HFF-Myc (cell line): ENCODE measurements at regions not wholly inside any gene's neighbourhood (a gene's known extent, or its start where the extent isn't known, plus 50 kb on each side); places are given as distances from the start of the nearest gene placed in this dataset.
"Not testable (repeated sequence)": the region's sequence is repeated elsewhere in the genome, so short reads cannot be mapped to it uniquely, and the experiment has no call there.

ENCODE experiments used
- DNase-seq: peaks from one replicate; pipeline ENCODE4 v3.0.0-alpha.2; 2011; ENCODE audit warnings: low read depth; ENCODE audit errors: extremely low read depth
- H3K4me3 ChIP-seq: replicated peaks from 2 replicates; pipeline ENCODE4 v1.5.1; 2011; ENCODE audit warnings: low read depth, mild to moderate bottlenecking, control low read depth, low read length
- CTCF ChIP-seq: IDR thresholded peaks from 2 replicates; pipeline ENCODE4 v1.5.1; 2012; ENCODE audit warnings: mild to moderate bottlenecking, low read depth, low read length, control low read depth; ENCODE audit errors: missing control alignments

GRCh38 chr14:61609884-61610283 is 85.4 kb upstream of the HIF1A start:
- no peak for DNase-seq
- H3K4me3 ChIP-seq: no peak overlapping the region
- no peak for TF ChIP-seq CTCF

DNA sequence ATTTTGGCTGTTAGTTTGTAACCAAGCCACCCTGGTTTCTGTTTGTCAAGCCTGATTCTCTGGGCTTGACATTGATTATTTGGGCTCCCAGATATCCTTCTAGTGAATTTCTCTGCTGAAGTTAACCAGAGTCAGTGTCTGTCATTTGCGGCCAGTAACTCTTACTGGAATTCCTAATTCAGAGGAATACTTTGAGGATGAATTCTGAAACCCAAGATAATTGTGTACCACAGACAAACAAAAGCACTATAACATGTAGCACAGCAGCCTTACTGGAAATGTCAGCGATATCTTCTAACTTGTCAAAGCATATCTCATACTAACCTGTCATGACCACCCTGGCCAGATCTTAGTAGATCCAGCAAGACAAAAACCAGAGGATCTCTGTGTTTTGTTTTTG is 84.4 kb upstream of the HIF1A start:
- no peak for DNase-seq
- H3K4me3 ChIP-seq: no peak overlapping the region
- no peak for TF ChIP-seq CTCF

DNA sequence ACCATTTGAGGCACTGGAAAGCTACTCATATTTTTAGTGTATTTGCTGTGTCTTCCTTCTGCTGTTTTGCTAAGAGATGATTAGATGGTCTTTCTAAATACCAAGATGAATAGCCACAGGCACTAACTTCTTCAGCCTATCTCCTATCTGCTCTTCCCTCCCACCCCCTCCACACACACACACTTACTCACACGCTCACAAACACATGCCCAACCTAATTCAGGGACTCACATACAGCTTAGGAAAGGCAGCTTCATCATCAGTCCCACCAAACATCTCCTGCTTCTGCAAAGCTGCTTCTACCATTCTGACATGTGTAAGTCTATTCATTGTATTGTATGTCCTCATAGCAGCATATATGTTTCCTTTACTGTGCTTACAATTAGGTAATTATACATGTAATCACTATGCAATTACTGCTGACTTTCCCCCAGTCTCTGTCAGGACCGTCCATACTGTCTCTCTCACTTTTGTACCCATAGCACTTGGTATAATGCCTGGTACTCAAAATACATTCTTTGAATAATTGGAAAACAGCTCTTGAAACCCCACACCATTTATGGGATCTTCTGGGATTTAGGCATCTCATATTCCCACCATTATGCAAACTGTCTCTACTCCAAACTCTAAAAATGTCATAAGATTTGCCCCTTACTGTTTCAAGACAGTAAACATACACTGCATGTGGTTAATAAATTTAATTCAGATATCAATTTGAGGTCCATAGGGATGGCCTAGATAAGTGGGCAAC is 83.3 kb upstream of the HIF1A start:
- no peak for TF ChIP-seq CTCF

DNA sequence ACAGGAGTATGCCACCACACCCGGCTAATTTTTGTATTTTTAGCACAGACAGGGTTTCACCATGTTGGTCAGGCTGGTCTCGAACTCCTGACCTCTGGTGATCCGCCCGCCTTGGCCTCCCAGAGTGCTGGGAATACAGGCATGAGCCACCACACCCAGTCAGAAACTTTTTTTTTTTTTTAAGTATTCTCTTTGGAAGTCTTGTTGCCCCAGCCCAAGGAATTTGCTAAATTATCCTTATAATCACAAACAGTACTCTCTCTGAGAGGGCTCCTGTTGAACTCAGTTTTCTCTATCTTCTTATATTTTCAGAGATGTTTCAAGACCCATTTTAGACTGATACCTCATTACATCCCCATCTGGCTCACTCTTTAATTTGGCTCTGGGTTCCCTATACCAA is 82.3 kb upstream of the HIF1A start:
- not testable (repeated sequence) for DNase-seq, H3K4me3 ChIP-seq

More for the DNA sequence above, 83.3 kb upstream of the HIF1A start:
- no peak for DNase-seq
- no peak overlapping the region for H3K4me3 ChIP-seq

DNA sequence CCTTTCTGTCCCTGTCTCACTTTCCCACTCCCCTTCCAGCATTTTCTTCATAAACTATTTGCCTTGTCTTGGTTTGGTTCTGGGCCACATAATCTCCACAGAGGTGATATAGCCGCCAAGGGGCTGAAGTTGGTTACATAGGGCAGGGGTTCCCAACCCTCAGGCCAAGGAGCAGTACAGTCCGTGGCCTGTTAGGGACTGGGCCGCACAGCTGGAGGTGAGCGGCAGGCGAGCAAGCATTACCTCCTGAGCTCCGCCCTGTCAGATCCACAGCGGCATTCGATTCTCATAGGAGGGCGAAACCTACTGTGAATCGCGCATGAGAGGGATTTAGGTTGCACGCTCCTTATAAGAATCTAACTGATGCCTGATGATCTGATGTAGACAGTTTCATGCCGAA is 80.6 kb upstream of the HIF1A start:
- no peak for DNase-seq
- no peak for TF ChIP-seq CTCF

DNA sequence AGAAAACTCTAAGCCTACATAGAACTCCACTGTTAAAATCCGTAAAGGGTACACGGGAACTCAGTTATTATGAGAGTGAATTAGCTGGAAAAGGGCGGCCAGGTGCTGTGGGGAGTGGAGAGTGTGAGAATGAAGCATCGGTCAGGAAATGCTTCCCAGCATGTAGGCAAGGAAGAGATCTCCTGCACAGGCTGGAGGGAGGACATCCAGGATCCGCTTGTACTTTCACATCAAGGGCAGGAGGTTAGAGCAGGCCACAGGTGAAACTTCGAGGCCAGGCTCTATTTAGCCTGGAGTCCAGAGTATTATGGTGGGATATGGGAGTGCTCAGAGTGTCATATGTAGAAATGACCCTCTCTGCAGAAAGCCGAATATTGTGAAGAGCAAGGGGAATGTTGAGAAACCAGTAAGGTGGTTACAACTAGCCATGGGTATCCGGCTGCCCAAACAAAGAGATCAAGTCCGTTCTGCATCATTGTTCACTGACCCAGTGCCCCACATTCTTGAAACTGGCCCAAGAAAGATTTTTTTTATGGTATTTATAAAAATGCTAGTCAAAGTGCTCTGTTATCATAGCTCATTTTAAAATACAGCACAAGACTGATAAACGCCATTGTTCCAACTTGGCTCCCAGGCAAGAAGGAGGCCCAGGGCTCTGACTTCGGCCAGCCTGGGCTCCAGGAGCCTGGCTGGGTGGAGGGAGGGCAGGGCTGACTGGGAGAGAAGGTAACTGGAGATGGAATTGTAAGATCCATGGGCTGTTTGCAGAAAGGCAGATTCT is 79.4 kb upstream of the HIF1A start:
- no peak for TF ChIP-seq CTCF
- DNase-seq: no peak
- no peak overlapping the region for H3K4me3 ChIP-seq

More for the DNA sequence above, 80.6 kb upstream of the HIF1A start:
- H3K4me3 ChIP-seq: no peak overlapping the region

GRCh38 chr14:61616524-61617185 is 78.7 kb upstream of the HIF1A start:
- DNase-seq: no peak
- H3K4me3 ChIP-seq: no peak overlapping the region
- no peak for TF ChIP-seq CTCF
